Renal cortical epithelial cell (primary cell): ENCODE measurements at regions not wholly inside any gene's neighbourhood (a gene's known extent, or its start where the extent isn't known, plus 50 kb on each side); places are given as distances from the start of the nearest gene placed in this dataset.

Experiments
- DNase-seq: peaks from one replicate; pipeline ENCODE4 v3.0.0-alpha.2; 2011; ENCODE audit warnings: low read depth

DNA sequence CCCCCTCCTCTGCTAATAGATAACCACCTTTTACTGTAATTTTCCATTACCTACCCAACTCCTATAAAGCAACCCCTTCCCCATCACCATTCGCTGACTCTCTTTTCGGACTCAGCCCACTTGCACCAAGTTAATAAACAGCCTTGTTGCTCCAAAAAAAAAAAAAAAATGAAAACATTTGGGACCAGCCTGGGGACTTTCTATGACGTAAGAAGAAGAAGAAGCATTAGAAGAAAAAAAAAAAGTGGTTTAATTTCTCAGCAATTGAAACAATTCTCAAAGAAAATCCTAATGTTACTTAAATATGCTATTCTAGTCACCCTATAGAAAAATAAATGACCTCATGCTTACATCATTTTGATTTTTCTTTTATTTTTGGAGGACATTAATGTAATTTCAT lies 301.5 kb upstream of the ANO3 start:
- no peak for DNase-seq

DNA sequence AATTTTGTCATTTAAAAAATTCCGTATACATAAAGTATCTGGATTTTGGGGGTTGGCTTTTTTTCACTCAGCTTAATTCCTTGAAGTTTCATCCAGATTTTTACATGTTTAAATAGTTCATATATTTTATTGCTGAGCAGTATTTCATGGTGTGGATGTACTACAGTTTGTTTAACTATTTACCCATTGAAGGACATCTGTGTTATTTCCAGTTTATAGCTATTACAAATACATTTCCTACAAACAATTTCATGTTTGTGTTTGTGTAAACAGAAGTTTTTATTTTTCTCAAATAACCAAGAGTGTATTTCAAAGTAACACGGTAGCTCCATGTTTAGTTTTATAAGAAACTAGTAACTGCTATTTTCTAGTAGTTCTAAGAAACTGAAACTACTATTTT lies 299.7 kb upstream of the ANO3 start:
- DNase-seq, result no peak

DNA sequence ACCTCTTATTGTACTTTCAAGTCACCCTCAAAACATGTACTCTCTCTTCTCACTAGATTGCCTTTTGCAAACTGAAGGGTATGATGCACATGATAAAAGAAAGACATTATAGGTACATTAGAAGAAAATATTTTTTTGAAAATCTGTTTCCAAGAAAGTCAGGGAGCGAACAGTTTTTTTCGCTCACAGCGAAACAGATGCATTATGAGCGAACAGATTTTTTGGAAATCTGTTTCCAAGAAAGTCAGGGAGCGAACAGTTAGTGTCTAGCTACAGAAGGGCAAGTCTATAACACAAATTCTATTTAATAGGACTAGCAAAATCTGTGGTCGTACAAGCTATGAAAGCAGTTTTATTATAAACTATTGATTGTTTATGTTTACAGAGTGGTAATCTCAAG lies 296.2 kb upstream of the ANO3 start:
- no peak for DNase-seq

DNA sequence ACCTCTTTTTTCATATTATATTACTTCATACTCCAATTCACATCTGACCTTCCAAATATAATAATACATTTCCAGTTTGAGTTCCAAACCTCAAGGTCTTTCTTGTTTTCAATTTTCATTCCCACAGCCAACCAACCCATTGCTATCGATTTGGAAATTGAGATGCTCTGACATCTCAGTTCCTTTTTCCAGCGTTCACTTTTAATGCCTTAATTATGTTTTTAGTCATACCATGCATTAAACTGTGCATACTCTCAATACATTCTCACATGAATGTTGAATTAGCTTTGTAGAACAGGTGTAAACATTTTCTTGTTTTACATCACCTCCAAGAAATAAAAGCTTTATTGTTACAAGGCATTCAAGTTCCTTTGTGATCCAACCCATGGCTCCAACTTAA lies 294.2 kb upstream of the ANO3 start:
- DNase-seq, result no peak

DNA sequence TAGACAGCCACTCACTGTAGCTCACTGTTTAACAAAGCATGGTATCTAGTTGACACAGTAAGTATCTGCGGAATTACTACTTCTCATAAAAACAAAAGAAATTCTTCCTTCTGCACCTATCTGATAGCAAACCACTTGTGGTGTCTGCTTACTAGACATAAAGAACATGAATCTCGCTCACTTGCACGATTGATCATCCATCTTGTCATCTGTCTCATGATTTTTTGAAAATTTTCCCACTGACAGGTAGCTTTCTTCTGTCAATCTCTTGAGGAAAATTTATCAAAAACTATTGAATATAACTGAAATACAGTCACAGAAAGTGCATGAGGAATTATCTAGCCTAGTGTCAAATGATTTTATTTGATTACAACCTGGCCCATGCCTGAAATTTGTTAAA lies 291.6 kb upstream of the ANO3 start:
- no peak for DNase-seq

DNA sequence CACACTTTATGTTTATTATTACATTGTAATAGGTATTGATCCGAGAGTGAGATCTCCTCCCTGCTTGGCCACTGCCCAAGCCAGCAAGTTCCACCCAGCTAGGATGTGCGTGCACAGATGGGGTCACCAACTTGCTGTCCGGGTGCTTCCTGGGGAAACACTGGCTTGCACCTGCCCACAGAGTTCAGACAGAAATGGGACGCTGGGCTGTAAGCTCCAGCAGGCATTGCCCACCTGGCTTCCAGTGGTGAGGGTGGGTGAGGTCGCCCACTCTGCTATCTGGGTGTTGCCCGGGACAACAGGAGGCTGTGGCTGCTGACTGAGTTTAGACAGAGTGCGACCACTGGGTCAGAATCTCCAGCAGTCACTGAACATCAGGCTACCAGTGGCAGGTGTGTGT lies 289.8 kb upstream of the ANO3 start:
- DNase-seq, result no peak

DNA sequence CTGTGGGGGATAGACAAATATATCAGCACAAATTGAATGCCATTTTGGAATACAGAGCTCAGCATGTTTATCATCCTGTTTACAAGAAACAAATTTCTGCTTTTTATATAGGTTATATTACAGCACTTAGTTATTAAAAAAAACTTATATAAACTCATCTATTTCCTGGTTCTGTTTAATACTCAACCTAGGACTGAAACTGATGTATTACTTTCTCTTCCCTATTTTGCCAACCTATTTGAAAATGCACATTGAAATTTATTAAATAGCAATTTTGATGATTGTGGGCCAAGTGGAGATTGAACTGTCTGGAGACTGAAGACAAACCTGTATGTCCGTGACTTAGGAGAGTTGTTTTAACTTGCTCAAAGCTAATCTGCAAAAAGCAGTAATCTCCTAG lies 288.3 kb upstream of the ANO3 start:
- DNase-seq, result no peak

DNA sequence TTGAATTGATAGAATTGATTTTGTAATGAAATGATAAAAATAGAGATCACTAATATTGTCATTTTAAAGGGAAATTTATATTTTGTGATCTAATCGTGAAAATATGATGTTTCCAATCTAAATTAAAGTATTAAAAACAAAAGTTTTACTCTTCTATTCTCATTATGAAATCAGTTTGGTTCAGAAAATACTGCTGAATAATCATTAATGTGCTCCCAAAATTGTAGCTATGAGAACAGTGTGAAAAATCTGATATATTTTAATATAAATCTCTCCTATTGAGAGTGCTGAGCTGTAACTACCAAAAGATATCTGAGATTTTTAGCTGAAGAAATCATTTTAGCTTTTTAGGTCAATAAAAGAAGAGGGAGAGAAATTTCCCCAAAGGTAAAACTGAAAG lies 287.5 kb upstream of the ANO3 start:
- no peak for DNase-seq

DNA sequence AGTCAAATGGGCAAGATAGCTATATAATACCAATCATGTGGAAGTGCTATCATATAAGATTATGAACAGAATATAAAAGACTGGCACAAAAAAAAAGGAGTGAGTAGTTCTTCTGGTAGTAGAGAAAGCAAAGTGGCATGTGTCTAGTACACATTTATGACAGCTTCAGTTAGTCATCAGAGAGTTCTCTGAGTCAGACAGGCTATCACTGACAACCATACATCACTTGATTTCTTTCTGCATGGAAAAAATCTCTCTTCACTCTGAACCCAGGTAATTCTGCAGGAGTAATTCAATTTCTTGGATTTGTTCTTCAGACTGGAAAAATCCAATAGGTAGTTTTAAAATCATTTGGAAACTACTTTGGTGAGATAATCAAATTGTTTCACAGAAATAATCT lies 286.8 kb upstream of the ANO3 start:
- DNase-seq, result peak; percentile 25

DNA sequence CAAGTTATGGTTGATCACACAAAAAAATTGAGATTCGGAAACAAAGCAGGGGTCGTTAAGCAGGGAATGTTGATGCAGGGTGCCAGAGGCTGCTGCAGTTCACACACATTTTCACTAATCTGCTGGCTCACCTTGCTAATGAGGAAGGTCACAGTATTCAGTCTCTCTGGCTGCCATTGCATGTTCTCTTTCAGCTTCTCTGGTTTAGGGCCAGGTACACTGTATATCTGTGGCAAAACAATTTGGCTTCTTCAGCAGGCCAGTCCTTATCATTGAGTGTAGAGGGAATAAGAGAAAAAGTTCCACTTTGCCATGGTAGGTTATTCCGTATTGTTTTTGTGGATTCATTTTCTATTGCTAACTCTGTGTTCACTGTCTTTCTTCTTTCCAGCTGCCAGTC lies 283.7 kb upstream of the ANO3 start:
- no peak for DNase-seq

DNA sequence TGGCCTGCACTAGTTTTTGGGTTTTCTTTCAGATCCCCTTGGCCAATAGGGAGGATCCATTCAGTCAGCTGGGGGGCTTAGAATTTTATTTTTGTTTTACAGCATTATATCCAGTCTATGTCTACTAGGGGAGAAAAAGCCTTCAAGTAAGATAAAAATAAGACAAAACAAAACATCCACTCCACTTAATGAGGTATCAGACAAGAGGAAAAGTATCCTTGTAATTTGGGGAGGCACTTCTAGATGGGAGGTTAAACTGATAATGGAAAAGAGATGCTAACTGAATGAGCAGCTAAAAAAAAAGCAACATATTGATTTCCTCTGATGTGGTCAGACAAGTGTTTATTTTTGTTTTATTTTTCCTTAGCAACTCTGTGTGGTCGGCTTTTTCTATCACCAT lies 278.0 kb upstream of the ANO3 start:
- no peak for DNase-seq

DNA sequence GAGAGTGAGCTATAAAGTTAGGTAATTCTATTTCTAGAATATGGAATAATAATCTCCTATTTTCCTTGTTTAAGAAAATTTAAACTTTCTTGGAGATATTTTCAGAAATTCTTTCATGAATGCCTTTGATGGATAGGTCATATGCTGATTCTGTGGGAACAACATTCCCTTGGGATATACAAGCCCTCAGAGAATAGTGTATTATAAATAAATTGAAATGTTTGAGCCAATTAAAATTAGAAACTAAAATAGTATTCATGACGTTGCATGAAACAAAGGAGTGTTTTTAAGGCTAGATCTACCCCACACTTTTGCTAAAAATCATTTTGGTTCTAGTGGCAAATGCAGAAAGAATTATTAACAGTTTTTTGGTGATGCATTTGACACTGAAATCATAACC lies 269.3 kb upstream of the ANO3 start:
- no peak for DNase-seq

DNA sequence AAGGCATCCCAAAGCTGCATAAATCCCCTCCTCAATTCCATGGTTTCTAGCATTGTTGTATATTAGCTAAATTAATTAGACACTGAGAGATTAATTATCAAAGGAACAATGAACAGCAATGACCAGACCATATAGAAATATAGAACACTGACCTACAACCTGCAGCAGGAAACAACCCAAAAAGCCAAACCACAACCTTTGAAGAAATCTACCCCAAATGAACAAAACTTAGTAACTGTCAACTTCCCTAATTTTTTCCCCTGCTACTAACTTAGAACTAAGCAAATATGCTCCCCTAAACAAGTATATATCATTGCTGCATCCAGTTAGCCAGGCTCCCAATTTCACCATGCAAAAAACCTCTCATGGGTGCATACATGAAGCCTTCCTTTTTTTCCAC lies 268.0 kb upstream of the ANO3 start:
- DNase-seq, result no peak

DNA sequence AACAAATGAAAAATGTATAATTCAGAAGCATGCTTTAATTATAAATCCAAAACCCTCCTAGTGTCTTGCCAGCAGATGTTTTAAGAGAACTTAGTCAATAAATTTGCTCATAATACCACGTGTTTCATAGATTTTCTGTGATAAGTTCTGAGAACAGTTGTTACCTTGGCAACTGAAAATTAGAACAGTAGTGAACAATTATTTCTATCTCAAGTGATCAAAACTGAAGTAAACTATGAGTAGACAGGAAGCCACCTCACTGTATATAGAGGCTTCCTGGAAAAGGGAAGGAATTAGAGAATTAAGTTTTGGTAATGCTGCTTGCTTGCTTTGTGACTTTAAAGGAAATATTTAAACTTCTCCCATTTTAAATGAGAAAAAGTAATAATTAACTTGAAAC lies 266.0 kb upstream of the ANO3 start:
- no peak for DNase-seq

DNA sequence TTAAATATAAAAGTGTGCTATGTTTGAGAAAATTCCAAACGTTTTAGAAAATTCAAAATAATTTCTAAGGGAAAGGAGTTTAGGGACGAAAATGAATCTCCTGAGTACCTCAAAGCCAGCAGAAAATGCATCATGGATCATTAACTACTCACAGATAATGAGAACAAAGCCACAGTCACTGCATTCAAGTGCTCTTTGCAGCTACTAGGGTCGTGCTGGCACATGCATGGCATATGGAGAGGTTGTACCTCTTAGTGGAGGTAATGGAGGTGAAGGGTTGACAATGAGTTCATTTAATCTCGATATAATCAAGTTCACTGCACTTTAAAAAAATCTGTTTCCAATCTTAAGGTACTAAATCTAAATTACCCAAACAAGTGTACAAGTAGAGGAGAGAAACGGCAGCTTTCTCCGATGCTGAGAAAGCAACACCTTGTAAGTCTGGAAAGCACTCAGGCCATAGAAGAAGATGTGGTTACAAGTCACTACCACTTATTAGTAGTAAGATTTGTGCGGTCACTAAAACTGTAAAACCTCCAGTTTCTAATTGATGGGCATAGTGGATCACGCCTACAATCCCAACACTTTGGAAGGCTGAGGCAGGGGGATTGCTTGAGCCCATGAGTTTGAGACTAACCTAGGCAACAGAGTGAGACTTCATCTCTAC lies 261.1 kb upstream of the ANO3 start:
- no peak for DNase-seq

DNA sequence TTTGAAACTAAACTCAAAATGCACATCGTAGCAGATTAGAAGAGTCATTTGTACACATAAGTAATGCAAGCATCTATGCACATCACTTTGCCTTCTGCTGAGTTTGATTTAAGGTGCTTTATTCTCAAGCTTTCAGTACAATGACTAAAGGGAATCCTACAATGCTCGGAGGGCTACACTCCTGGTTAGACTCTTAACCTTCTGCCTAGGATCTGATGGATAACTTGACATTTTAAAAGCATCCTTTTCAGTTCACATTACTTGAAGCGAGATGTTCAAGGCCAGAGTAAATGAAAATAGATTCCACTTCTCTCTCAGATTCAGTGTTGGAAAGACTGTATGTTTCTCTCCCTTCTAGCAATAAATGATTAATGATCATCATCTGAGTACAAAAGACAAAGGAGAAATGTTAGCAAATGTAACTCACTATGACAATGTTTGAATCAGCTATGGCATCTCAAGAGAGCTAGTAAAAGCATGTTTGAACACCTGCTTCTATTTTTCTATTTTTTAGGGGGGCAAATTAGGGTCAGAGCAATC lies 259.2 kb upstream of the ANO3 start:
- DNase-seq, result no peak

DNA sequence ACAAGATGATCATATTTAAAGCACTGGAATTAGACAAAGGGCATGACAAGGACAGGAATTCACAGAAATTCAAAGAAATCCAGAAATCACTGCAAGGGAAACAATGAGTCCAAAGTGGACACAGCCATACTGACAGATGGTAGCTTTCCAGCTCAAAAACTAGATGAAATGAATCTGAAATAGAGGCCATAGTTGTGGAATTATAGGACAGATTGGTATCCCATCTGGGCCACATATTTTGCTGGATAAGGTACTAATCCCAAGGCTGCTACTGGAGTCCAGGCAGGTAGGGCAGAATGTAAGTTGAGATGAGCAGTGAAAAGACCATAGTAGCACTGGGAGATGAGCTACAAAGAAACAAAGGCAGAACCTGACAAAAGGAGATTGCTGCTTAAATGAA lies 258.3 kb upstream of the ANO3 start:
- no peak for DNase-seq

DNA sequence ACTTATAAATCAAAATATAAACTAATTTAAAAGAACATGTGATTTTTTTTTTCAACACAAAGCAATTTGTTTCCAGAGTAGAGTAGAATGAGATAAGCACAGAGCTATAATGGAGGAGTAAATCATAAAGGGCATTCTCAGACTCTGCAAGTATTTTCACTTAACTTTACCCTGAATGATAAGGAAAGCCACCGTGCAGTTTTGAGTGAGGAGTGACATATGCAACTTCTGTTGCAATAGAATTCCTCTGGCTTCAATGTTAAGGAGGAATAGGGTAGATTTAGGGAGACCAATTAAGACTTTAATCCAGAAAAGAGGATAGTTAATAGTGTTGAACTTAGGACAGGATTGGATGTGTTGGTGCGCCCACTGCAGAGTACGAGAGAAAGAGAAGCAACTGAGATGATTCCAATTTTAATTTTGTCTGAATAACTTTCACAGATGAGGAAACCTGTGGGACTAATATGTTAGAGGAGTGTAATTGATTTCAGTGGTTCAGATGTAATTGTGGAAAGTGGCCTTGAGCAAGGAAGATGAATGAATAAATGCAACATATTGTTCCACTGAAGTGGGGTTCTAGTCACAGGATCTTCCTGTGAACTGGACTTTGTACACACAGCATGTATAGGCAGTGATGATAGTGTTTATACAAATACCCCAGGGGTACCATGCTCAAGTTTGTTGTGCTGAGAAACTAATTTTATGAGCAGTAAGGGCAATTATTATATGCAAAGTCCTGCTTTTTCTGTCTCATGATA lies 255.5 kb upstream of the ANO3 start:
- DNase-seq, result no peak

DNA sequence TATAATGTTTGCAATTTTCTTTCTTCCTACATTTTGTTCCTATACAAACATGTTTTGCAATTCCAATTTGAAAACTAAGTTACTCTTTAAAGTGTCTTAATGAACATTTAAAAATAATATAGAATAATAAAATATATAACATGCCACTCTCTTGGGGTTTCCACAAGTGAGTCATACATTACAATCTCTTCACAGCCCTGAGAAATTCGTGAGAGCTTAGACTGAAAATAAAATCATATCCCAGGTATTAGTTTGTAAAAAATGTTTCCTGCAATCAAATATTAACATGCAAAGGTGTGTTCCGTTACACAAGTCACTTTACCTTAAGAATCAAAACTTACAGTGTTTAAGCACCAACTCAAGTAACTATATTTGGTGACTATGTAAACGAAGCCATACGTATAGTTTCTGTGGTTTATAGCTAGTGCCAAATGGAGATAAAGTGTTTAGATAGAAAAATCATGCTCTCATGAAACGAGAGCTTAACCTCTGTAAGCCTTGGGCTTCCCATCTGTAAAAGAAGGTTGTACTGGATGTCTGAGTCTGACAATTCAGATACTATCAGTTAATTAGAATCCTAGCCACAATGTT lies 253.6 kb upstream of the ANO3 start:
- DNase-seq, result no peak

DNA sequence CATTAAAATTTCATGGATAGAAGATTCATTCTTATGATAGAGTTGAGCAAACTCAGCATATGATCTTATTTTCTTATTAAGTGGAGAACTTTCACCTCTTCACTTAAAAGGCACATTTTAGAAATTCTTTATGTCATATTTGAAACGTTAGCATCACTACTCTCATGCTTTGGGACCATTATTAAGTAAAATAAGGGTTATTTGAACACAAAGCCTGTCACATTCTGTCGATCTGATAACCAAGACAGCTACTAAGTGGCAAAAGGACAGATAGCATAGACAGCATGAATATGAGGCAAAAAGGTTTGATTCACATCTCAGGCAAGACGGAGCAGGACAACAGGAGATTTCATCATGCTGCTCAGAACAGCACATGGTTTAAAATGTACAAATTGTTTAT lies 247.6 kb upstream of the ANO3 start:
- DNase-seq, result no peak

DNA sequence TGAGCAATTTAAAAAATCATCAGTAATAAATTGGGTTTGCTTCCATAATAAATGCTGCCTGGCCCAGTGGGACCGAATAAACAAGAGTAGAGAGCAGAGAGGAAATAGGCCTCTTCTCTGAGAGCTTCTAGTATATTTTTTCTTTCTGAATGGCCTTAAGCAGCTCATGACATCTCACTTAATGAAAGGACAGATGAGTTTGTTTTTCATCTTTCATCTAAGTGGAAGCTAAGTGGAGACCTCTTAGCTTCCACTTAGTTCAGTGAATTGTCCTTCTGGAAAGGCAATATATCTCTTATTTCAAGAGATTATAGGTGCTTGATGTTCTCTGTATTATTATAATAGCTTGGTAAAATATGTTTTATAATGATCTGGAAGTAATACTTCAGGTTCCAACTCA lies 245.9 kb upstream of the ANO3 start:
- DNase-seq, result no peak

DNA sequence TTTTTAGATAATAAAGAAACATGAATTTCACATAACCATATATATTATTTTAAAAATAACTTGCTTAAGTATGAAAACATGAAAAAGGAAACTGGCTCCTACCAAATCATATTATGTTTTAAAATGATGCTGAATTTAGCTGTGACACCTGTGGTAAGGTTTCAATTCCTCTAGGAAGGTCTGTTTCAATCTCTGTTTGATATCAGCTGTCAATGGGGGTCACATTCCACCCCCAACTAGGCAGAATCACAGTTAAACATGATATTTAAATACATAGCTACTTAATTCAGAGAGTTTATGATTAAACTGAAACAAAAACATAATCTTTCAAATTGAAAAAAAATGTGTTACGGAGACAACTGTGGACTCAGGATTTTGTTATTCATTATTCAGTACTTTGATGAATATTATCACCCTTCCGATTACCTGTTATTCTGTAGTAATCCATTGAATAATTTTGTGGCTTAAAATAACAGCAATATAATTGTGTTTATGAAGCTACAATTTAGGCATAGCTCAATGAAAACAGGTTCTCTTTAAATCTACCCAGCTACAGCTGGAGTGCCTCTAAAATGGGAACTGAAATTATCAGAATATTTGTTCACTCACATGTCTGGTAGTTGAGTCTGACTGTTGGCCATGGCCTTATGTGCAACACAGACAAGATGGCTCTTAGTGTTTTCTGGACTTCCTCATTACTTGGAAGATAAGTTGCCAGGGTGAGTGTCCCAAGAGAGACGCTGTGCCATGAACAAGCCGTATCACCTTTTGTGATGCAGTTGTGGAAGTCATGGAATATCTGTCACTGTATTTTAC lies 244.6 kb upstream of the ANO3 start:
- no peak for DNase-seq
